ENCODE measurements at regions not wholly inside any gene's neighbourhood (a gene's known extent, or its start where the extent isn't known, plus 50 kb on each side); places are given as distances from the start of the nearest gene placed in this dataset.

DNA sequence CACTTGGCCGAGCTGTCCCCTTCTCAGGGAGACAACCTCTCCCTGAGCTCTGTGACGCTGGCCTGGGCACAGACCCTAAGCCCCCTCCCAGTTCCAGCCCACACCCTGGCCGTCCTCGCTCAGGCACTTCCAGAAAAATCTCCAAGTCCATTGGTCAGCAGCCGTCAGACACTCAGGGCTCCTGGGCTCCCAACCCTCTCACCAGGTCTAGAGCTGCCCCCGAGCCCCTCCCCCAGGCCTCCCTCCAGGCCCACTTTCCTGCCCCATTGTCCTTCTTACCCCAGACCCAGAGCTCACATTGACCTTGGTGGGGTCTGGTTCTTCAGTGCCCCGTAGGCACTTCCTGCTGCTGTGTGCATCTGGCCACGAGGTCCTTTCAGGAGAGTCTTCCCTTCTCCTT lies 249.3 kb upstream of the RTL1 start:
- Histone ChIP-seq H2BK120ac (ENCODE audit: low read depth, low read length) (no peak overlapping the region), H3K9ac (ENCODE audit: low read depth, low read length) (no peak overlapping the region), H2AK9ac (replicated peaks; ENCODE audit: low read depth, low read length, poor library complexity) (no peak overlapping the region), H3K9me3 (ENCODE audit: control insufficient read depth, insufficient read depth, low read length) (no peaks in the 10 kb centered on the region), H3K36me3 (ENCODE audit: control insufficient read depth, insufficient read depth, low read length) (no peaks in the 10 kb centered on the region), H2BK15ac (ENCODE audit: low read depth, low read length) (no peak overlapping the region), H3K23ac (ENCODE audit: low read depth, low read length) (no peak overlapping the region), H3K14ac (replicated peaks; ENCODE audit: low read depth, low read length) (no peak overlapping the region), H3K56ac (ENCODE audit: extremely low read depth, insufficient read depth, low read length) (no peak overlapping the region), H4K91ac (ENCODE audit: insufficient read depth, low read depth, low read length) (no peak overlapping the region), H3K4me1 (ENCODE audit: control insufficient read depth, insufficient read depth, low read length) (no peaks in the 10 kb centered on the region), H3K79me1 (ENCODE audit: low read depth in 1 of 2, low read length in 2 of 2) (no peaks in the 10 kb centered on the region), H4K5ac (ENCODE audit: low read depth, low read length) (no peak overlapping the region), H2BK20ac (ENCODE audit: low read depth, low read length) (no peak overlapping the region), H4K8ac (ENCODE audit: low read depth in 2 of 2, low read length in 2 of 2) (no peak overlapping the region), H2BK5ac (ENCODE audit: low read depth, low read length, poor library complexity, severe bottlenecking) (no peak overlapping the region), H3K4ac (ENCODE audit: low read depth, low read length) (no peak overlapping the region), H3K18ac (ENCODE audit: low read depth, low read length) (no peak overlapping the region), H3K27ac (ENCODE audit: insufficient read depth, low read length) (no peak overlapping the region), H2AFZ (replicated peaks; ENCODE audit: low read length, poor library complexity) (no peak overlapping the region), H3K9me1 (ENCODE audit: insufficient read depth, low read length) (no peaks in the 10 kb centered on the region), H3K4me2 (ENCODE audit: low read depth, low read length) (no peak overlapping the region), H3K27me3 (ENCODE audit: control insufficient read depth, insufficient read depth, low read length) (peaks cover 32% of the 10 kb centered on the region), H2AK5ac (ENCODE audit: low read depth, low read length) (no peak overlapping the region), H3K4me3 (ENCODE audit: insufficient read depth, low read depth, low read length) (no peak overlapping the region), H4K20me1 (ENCODE audit: insufficient read depth, low read length) (no peaks in the 10 kb centered on the region)
- DNase-seq = no peak
- WGBS, 2 experiments (ENCODE audit: extremely low coverage in 2 of 2, insufficient read length in 1 of 2) = 63% methylated on average over 2 of the region's 8 CpGs; no CpG with 5 or more reads in 1 of the 2 experiments
- in situ Hi-C loops (cut with MboI; ENCODE audit: low sequenced_read_pairs) = no loop called here
- no peak for ATAC-seq (ENCODE audit: low read depth)
- BruUV-seq (replicated peaks) = no TSS peak
- intact Hi-C loops (cut with micrococcal nuclease) = loop anchor here (10.0 kb wide), 1 partner anchor 502 kb away; no protein-coding TSS in a partner anchor
- CTCF ChIA-PET = no interaction called here
- TF ChIP-seq RAD21 (IDR thresholded peaks at IDR 0.05; ENCODE audit: low read length) = no peak
- TF ChIP-seq CHD1 (IDR thresholded peaks at IDR 0.05; ENCODE audit: low read depth, low read length) = no peak
- TF ChIP-seq RCOR1 (IDR thresholded peaks at IDR 0.05; ENCODE audit: insufficient replicate concordance, low read length) = no peak
- no peak for TF ChIP-seq SMC3 (IDR thresholded peaks at IDR 0.05; ENCODE audit: low read depth, low read length)
- TF ChIP-seq, protein P1, sequence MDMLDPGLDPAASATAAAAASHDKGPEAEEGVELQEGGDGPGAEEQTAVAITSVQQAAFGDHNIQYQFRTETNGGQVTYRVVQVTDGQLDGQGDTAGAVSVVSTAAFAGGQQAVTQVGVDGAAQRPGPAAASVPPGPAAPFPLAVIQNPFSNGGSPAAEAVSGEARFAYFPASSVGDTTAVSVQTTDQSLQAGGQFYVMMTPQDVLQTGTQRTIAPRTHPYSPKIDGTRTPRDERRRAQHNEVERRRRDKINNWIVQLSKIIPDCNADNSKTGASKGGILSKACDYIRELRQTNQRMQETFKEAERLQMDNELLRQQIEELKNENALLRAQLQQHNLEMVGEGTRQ (IDR thresholded peaks at IDR 0.05; ENCODE audit: low read depth, low read length) = no peak
- no peak for TF ChIP-seq FOS (IDR thresholded peaks at IDR 0.05; ENCODE audit: low read depth, low read length)
- POLR2A ChIA-PET (ENCODE audit: unreplicated experiment) = no interaction called here
- dilution Hi-C loops (cut with HindIII; ENCODE audit: low sequenced_read_pairs, unreplicated experiment) = no loop called here
